Keratinocyte (primary cell): ENCODE measurements at regions not wholly inside any gene's neighbourhood (a gene's known extent, or its start where the extent isn't known, plus 50 kb on each side); places are given as distances from the start of the nearest gene placed in this dataset.

Experiments
- DNase-seq: peaks from one replicate; pipeline ENCODE4 v3.0.0-alpha.2; 2011; ENCODE audit warnings: low read depth, missing footprints, low spot score
- FAIRE-seq: peaks from 2 replicates; lab custom pipeline; 2011; peaks lifted over from hg19 to GRCh38; lab: Jason Lieb, UNC
- H2AFZ ChIP-seq: 2 replicates; pipeline ENCODE4 v1.6.0; 2012; ENCODE audit warnings: low read length, control low read depth, inconsistent platforms; ENCODE audit not compliant: control insufficient read depth
- H3K27ac ChIP-seq: 2 replicates; pipeline ENCODE4 v1.5.1; 2011; ENCODE audit warnings: low read length; ENCODE audit not compliant: control insufficient read depth, insufficient read depth
- H3K27me3 ChIP-seq: 3 replicates; pipeline ENCODE4 v1.6.0; 2011; ENCODE audit warnings: low read length; ENCODE audit not compliant: control insufficient read depth, insufficient read depth; ENCODE audit errors: extremely low read depth
- H3K36me3 ChIP-seq, 2 experiments: 2 replicates in 1 of 2; 3 replicates in 1 of 2; pipeline ENCODE4 v1.5.1; 2011; ENCODE audit warnings: low read length in 2 of 2, mild to moderate bottlenecking in 1 of 2; ENCODE audit not compliant: control insufficient read depth in 2 of 2, insufficient read depth in 2 of 2; ENCODE audit errors: extremely low read depth in 1 of 2
- H3K4me1 ChIP-seq: 3 replicates; pipeline ENCODE4 v1.5.1; 2011; ENCODE audit warnings: low read length; ENCODE audit not compliant: control insufficient read depth, insufficient read depth; ENCODE audit errors: extremely low read depth
- H3K4me2 ChIP-seq: 3 replicates; pipeline ENCODE4 v1.6.0; 2011; ENCODE audit warnings: low read depth, low read length; ENCODE audit not compliant: control insufficient read depth, insufficient read depth; ENCODE audit errors: extremely low read depth
- H3K4me3 ChIP-seq, 3 experiments: fragments of 200-600 bp in 1 of 3; sonication (generic) in 1 of 3; 2 replicates in 2 of 3; 3 replicates in 1 of 3; pipeline ENCODE4 v1.5.1; 2011 to 2016; ENCODE audit warnings: low read length in 3 of 3, mild to moderate bottlenecking in 3 of 3, control low read depth in 2 of 3, inconsistent platforms in 1 of 3, low read depth in 1 of 3, mixed read lengths in 1 of 3, mixed run types in 1 of 3, moderate library complexity in 1 of 3; ENCODE audit not compliant: control insufficient read depth in 2 of 3, insufficient read depth in 2 of 3; ENCODE audit errors: extremely low read depth in 1 of 3
- H3K79me2 ChIP-seq: 2 replicates; pipeline ENCODE4 v1.6.0; 2012; ENCODE audit warnings: low read length; ENCODE audit not compliant: control insufficient read depth, insufficient read depth
- H3K9ac ChIP-seq: 3 replicates; pipeline ENCODE4 v1.6.0; 2011; ENCODE audit warnings: low read length; ENCODE audit not compliant: control insufficient read depth, insufficient read depth; ENCODE audit errors: extremely low read depth
- H3K9me1 ChIP-seq: 3 replicates; pipeline ENCODE4 v1.6.0; 2011; ENCODE audit warnings: low read length; ENCODE audit not compliant: control insufficient read depth, insufficient read depth; ENCODE audit errors: extremely low read depth
- H3K9me3 ChIP-seq: 2 replicates; pipeline ENCODE4 v1.5.1; 2012; ENCODE audit warnings: low read depth, low read length; ENCODE audit not compliant: control insufficient read depth
- H4K20me1 ChIP-seq: 3 replicates; pipeline ENCODE4 v1.6.0; 2011; ENCODE audit warnings: low read length; ENCODE audit not compliant: control insufficient read depth, insufficient read depth; ENCODE audit errors: extremely low read depth
- CTCF ChIP-seq, 3 experiments: IDR thresholded peaks in 1 of 3; conservative IDR thresholded peaks in 1 of 3; optimal IDR thresholded peaks in 1 of 3; 2 replicates in 2 of 3; 3 replicates in 1 of 3; pipeline versions ENCODE3 to v1.5.1; 2011; ENCODE audit warnings: low read length in 3 of 3, mild to moderate bottlenecking in 3 of 3, moderate library complexity in 2 of 3, control low read depth in 1 of 3, inconsistent platforms in 1 of 3; ENCODE audit not compliant: insufficient read depth in 2 of 3; ENCODE audit errors: extremely low read depth in 1 of 3
- EZH2 ChIP-seq: IDR thresholded peaks from one replicate; pipeline ENCODE4 v1.6.1; 2012; ENCODE audit warnings: inconsistent platforms, mild to moderate bottlenecking, low read length, moderate library complexity
- dilution Hi-C: fragments of 300-500 bp; cut with MboI; formaldehyde crosslinking; loops from one replicate; pipeline ENCODE4 v1.7.0; 2020; ENCODE audit warnings: low sequenced_read_pairs; ENCODE audit not compliant: extremely low pct_ligation_motif_present

GRCh38 chr4:79747252-79747651, 325.8 kb downstream of the ANTXR2 start:
- TF ChIP-seq EZH2 (no peak), CTCF (optimal IDR thresholded peaks at IDR 0.05 in 1 of 3, IDR thresholded peaks at IDR 0.05 in 1 of 3, conservative IDR thresholded peaks at IDR 0.05 in 1 of 3; ENCODE audit: extremely low read depth in 1 of 3, insufficient read depth in 2 of 3, low read length in 3 of 3) (no peak)
- FAIRE-seq, result no peak

GRCh38 chr4:79743014-79743413, 330.0 kb downstream of the ANTXR2 start:
- H3K79me2 ChIP-seq, result no peaks in the 10 kb centered on the region
- no peak overlapping the region for H3K4me3 ChIP-seq

More at GRCh38 chr4:79747252-79747651, 325.8 kb downstream of the ANTXR2 start:
- Histone ChIP-seq H2AFZ (no peak overlapping the region), H3K36me3 (no peaks in the 10 kb centered on the region), H4K20me1 (no peaks in the 10 kb centered on the region), H3K27me3 (no peaks in the 10 kb centered on the region), H3K27ac (no peak overlapping the region), H3K4me2 (no peak overlapping the region), H3K9ac (no peak overlapping the region), H3K79me2 (no peaks in the 10 kb centered on the region), H3K9me1 (no peaks in the 10 kb centered on the region), H3K9me3 (no peaks in the 10 kb centered on the region), H3K4me1 (no peaks in the 10 kb centered on the region), H3K4me3 (no peak overlapping the region)
- dilution Hi-C loops, result no loop called here
- DNase-seq, result no peak

More at GRCh38 chr4:79743014-79743413, 330.0 kb downstream of the ANTXR2 start:
- FAIRE-seq (no peak), DNase-seq (no peak)
- Histone ChIP-seq H3K4me1 (no peaks in the 10 kb centered on the region), H3K36me3 (no peaks in the 10 kb centered on the region), H3K9ac (no peak overlapping the region), H3K27ac (no peak overlapping the region), H3K9me3 (no peaks in the 10 kb centered on the region), H3K9me1 (no peaks in the 10 kb centered on the region), H2AFZ (no peak overlapping the region), H3K4me2 (no peak overlapping the region), H3K27me3 (no peaks in the 10 kb centered on the region), H4K20me1 (no peaks in the 10 kb centered on the region)
- dilution Hi-C loops, result no loop called here
- no peak for TF ChIP-seq CTCF (optimal IDR thresholded peaks at IDR 0.05 in 1 of 3, IDR thresholded peaks at IDR 0.05 in 1 of 3, conservative IDR thresholded peaks at IDR 0.05 in 1 of 3; ENCODE audit: extremely low read depth in 1 of 3, insufficient read depth in 2 of 3, low read length in 3 of 3)
- TF ChIP-seq EZH2, result no peak
